NB4 (cell line): ENCODE measurements at regions not wholly inside any gene's neighbourhood (a gene's known extent, or its start where the extent isn't known, plus 50 kb on each side); places are given as distances from the start of the nearest gene placed in this dataset.

ENCODE experiments used
- DNase-seq: peaks from one replicate; pipeline ENCODE4 v3.0.0; 2010; ENCODE audit warnings: low read depth
- H3K4me3 ChIP-seq: one replicate; pipeline ENCODE4 v1.5.1; 2011; ENCODE audit warnings: mild to moderate bottlenecking, low read depth, low read length, moderate library complexity
- MYC ChIP-seq: IDR thresholded peaks from 2 replicates; pipeline ENCODE4 v1.6.1; 2011; ENCODE audit warnings: low read depth, low read length
- POLR2A ChIP-seq: IDR thresholded peaks from 2 replicates; pipeline ENCODE4 v1.6.1; 2011; ENCODE audit warnings: mild to moderate bottlenecking; ENCODE audit not compliant: insufficient read length; ENCODE audit errors: extremely low read depth
- TF ChIP-seq, protein P1 (sequence below): IDR thresholded peaks from 2 replicates; pipeline ENCODE4 v1.6.1; 2011; ENCODE audit warnings: low read depth, low read length
- TF ChIP-seq, protein P2 (sequence below): IDR thresholded peaks from one replicate; pipeline ENCODE4 v1.5.1; 2012; ENCODE audit warnings: low read depth, low read length

DNA sequence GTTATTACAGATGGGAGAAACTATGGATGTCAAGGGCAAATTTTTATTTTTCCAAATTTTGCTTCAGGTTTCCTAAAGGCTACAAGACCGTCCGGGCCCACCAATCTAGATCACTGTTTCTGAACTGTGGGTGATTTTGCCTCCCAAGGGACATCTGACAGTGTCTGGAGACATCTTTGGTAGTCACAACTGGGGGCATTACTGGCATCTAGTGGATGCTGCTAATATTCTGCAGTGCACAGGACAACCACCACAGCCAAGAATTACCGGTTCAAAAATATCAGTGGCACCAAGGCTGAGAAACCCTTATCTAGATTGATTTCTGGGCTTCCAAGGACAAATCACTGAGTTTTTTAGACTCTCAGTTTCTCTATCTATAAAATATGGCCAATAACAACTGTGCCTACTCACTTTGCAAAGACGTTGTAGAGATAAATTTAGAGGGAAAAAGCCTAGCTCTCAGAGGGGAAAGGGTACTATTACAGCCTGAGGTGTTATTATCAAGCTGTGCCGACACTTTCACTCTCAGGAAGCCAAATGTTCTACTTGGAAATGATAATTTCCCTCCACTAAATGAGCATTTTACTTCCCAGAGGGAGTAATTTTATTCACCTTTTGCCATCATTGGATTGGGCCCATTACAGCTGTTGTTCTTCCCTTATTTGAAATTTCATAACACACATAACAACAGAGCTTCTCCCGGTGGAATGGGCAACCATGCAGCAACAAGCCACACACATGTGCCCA lies 442.1 kb downstream of the CENPC start:
- TF ChIP-seq, protein P1, sequence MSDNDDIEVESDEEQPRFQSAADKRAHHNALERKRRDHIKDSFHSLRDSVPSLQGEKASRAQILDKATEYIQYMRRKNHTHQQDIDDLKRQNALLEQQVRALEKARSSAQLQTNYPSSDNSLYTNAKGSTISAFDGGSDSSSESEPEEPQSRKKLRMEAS, result no peak
- no peak for TF ChIP-seq POLR2A
- TF ChIP-seq, protein P2, sequence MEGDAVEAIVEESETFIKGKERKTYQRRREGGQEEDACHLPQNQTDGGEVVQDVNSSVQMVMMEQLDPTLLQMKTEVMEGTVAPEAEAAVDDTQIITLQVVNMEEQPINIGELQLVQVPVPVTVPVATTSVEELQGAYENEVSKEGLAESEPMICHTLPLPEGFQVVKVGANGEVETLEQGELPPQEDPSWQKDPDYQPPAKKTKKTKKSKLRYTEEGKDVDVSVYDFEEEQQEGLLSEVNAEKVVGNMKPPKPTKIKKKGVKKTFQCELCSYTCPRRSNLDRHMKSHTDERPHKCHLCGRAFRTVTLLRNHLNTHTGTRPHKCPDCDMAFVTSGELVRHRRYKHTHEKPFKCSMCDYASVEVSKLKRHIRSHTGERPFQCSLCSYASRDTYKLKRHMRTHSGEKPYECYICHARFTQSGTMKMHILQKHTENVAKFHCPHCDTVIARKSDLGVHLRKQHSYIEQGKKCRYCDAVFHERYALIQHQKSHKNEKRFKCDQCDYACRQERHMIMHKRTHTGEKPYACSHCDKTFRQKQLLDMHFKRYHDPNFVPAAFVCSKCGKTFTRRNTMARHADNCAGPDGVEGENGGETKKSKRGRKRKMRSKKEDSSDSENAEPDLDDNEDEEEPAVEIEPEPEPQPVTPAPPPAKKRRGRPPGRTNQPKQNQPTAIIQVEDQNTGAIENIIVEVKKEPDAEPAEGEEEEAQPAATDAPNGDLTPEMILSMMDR, result no peak
- no peak for TF ChIP-seq MYC
- DNase-seq, result peak; percentile 3
- no peak overlapping the region for H3K4me3 ChIP-seq

DNA sequence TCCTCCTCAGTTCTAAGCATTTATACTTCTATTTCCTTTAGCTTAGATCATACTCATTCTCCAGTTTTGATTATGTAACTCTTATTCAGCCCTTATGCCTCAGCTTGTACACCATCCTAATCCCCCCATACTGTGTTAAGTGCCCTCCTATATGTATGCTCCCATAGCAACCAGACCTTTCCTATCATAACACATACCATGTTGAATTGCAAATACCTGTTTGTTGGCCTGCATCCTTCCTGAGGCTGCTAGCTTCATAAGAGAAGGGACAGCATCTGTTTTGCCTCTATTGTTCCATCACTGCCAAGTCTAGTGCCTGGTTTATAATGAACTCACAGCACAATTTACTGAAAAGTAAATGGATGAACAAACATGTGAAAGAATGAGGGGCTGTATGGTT lies 443.7 kb downstream of the CENPC start:
- H3K4me3 ChIP-seq, result no peak overlapping the region

DNA sequence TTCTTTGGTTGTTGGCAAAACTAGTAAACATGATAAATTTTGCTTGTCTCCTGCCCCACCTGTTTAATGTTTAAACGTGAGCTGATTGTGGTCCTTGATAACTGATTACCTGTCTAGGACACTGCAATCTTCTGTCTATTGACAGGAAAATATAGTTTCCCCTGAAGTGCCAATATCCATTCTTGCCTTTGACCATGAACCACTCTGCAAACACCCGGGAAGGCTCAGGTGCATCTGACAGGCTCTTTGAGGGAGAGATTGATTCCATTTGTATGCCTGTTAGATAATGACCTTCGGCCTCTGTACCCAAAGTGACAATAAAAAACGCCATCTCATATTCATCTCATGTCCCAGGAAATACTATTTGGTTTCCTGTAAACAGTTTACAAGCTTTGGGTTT lies 453.0 kb downstream of the CENPC start:
- no peak for DNase-seq
- TF ChIP-seq, protein P2, result no peak
- TF ChIP-seq, protein P1, result no peak
- TF ChIP-seq MYC (no peak), POLR2A (no peak)
- H3K4me3 ChIP-seq, result no peak overlapping the region

More for the DNA sequence above, 443.7 kb downstream of the CENPC start:
- no peak for TF ChIP-seq POLR2A
- TF ChIP-seq, protein P1, result no peak
- TF ChIP-seq MYC, result no peak
- TF ChIP-seq, protein P2, result no peak
- DNase-seq, result no peak

DNA sequence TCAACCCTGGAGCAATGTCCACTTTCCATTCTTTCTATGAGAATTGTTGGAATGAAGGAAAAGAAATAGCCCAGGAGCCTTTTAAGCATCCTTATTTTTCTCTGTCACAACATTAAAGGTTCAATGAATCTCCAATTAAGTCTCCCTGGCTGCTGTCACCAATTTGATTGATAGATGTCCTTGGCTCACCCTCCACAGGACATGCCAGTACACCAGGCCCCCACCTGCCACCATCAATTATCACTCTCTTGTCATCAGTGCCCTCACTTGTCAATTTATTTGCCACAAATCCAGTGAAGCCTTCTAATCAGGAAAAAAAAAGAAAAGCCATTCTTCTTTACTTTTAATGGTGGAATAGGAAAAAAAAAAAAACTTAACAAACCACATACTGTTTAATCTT lies 453.6 kb downstream of the CENPC start:
- TF ChIP-seq MYC (no peak), POLR2A (no peak)
- TF ChIP-seq, protein P1, result no peak
- TF ChIP-seq, protein P2, result no peak
- no peak for DNase-seq
- no peak overlapping the region for H3K4me3 ChIP-seq

DNA sequence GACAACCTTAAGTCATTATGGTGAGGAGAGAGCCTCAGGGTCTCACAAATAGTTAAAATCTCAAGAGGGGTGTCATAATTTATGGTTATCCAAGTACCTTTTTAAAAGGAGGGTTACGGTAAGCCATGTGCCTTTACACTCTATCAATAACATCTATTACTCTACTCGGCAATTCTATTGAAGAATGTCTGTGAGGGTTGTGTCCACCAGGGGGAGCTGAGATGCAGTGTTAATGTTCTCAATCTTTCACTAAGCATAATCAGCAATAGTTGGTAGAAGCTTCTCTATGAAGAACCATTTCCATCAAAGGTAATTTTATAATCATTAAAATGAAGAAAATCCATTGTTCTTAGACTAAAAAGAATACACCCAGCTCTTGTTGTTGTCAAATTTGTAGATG lies 457.4 kb downstream of the CENPC start:
- TF ChIP-seq MYC, result no peak
- TF ChIP-seq, protein P2, result peak; percentile 62
- H3K4me3 ChIP-seq, result no peak overlapping the region
- DNase-seq, result peak; percentile 59
